GM04503 (cell line): ENCODE measurements at regions not wholly inside any gene's neighbourhood (a gene's known extent, or its start where the extent isn't known, plus 50 kb on each side); places are given as distances from the start of the nearest gene placed in this dataset.

ENCODE experiments used
- DNase-seq: peaks from one replicate; pipeline ENCODE4 v3.0.0-alpha.2; 2012; ENCODE audit warnings: low read depth

DNA sequence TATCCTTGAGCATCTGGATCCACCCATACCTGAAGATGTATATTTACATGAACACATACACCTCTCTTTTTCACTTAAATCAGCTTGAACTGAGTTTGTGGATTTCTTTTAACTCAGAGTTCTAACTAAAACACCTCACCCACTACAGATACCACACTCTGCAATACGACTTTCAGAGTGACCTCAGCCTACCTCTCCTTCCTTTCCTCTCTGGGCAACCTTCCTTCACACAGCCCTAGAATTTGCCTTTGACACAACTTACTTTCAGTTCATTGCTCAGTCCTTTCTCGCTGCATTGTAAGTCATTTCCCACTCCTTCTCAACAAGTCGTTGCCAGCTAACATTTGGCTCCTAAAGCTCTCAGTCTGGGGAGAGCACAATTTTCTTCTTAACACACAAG is 151.9 kb upstream of the IRX3 start:
- no peak for DNase-seq

DNA sequence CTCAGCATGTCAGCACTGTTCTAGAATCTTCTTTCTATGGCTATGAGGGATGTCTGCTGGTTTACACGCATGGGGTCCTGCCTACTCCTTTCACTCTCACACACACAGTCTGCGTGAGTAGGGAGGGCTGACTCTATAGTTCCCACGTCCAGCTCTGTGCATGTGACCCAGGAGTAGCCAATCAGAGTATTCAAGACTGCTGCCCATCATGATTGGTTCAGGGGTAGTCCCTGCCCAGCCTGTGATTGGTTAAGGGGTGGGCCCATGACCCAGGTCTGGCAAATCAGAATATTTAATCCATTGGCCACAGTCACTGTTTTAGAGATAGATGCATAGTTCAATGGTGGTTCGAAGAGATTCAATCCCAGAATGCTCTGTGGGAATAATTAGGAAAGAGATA is 151.3 kb upstream of the IRX3 start:
- DNase-seq, result no peak

DNA sequence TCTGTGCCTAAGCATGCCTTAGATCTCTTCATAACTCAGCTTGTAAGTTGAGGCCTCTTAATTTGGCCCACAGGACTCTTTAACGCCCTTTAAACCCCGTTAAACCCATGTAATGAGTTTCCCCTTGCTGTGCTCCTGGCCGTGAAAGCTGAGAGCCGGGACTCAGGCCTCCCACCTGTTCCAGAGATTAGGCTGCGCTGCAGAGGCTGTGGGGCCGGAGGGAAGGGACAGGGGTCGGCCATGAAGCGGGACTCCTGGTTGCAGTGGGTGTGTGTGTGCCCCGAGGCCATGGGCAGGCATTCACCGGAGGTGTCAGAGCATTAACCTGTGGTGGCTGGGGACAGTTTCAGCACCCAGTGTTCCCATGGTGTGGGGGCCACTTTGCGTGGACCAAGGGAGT is 150.8 kb upstream of the IRX3 start:
- no peak for DNase-seq

DNA sequence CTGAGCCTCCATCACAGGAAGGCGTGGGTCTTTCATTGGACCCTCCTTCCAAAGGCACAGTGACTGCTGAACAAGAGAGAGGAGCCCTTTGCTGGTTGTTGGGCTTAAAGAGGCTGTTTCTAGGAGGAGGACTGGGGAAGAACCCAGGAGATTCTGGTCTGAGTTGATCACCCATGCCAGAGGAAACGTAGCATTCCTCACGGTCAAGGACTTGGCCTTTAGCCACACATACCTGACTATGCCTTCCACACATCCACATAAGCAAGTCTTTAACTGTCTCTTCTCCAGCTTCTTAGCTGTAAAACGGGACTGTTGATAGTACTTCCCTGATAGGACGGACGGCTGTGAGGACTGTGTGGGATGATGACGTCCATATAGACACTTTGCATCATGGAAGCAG is 149.8 kb upstream of the IRX3 start:
- no peak for DNase-seq

DNA sequence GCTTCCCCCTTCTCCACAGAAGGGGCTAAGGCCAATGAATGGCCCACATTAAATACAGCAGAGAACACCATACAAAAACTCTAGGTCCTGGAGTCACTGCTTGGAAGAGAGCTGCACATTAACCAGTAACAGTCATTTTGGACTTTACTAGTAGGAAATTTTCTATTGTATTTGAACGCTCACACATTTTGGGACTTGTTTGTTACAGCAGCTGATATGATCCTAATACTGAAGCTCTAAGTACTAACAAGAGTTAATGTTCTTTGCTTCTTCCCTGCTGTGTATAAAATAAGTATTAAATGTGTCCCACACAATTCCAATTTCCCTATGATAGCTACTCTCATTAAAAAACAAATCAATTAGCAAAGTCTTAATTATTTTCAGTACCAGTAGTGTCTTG is 148.3 kb upstream of the IRX3 start:
- DNase-seq, result no peak

DNA sequence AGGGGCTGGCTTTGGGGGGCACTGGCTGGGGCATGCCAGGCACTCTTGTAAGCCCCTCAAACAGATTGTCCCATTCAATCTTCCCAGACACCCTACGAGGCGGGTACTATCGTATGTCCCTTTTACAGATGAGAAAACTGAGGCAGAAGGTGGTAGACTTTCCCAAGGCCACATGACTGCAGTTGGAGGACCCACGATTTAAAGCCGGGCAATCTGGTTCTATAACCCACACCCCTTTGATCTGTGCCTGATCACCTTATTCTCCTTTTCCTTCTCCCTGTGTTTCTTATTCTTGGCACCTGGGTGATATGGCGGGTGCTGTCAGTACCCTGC is 146.3 kb upstream of the IRX3 start:
- DNase-seq, result no peak

DNA sequence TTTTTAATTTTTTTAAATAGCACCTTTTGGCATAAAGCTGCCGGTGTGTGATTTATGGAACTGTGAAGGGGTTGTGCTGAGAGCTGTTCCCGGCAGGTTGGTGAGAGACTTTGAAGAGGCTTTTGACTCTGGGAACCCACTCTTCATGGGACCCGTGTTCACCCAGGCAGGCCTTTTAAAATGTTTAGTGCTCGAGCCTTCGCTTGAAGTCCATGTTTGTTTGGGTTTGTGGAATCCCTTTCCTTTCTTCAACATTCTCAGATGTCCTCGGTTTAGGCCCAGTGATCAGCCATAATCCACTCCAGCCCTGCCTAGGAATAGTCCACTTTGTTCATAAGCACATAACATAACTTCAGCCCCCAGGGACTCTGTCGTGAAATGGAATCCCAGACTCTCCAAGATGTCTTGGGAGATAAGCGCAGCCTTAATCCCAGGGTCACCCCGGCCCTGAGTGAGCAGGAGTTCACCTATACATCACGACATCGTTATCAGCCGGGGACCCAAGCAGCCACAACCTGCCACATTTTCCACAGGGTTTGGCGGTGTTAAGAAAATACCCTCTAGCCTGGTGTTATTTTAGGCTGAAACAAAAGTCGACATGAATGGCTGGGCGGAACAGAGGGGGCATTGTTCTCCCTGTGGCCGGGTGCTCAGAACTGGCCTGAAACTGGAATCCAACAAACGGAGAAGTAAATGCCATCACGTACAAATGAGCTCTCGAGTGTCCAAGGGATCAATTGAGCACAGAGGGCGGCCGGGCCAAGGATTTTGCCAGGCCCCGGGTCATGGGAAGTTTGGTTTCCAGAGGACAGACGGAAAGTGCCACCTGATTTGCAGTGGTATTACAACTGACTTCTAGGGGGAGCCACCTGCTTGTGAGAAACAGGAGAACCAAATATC is 145.7 kb upstream of the IRX3 start:
- no peak for DNase-seq

DNA sequence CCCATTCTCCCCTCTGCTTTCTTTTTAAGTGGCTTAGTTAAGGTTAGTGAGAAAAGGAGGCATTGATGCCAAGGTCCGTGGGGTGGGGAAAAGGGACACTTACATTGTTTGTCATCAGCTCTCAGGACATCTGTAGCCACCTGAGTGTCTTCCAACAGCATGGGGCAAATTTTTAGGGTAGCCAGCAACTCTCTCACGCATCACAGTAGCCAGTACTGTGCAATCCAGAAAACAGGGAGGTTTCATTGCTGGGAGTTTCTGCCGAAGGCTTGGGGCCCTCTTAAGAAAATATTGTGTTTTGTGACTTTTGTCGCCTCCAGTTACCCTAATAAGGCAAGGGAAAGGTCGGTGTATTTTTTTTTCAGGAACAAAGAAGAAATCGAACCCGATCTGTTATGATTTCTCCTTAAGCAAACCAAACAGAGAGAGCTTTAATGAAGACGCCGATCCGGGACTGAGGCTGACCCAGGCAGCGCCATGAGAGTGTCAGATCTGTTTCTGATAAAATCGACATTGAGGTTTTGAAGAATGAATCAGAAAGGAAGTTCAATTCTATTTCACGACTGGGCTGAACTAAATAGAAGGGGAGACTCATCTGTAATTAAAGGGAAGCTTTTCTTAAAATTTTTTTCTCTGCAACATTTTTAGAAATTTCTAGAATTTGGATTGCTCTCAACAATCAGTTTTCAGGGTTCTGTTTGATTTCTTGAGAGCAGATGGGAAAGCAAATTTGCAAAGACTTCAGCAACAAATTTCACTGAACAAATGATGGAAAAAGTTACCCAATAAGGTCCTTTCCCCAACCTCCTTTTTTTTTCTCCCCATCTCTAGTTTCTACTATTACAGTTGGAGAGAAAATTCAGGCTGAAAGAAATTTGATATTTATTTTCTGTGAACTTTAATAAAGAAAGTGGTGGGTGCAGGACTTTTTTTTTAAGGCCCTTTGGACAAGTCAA is 144.7 kb upstream of the IRX3 start:
- peak; percentile 21 for DNase-seq

DNA sequence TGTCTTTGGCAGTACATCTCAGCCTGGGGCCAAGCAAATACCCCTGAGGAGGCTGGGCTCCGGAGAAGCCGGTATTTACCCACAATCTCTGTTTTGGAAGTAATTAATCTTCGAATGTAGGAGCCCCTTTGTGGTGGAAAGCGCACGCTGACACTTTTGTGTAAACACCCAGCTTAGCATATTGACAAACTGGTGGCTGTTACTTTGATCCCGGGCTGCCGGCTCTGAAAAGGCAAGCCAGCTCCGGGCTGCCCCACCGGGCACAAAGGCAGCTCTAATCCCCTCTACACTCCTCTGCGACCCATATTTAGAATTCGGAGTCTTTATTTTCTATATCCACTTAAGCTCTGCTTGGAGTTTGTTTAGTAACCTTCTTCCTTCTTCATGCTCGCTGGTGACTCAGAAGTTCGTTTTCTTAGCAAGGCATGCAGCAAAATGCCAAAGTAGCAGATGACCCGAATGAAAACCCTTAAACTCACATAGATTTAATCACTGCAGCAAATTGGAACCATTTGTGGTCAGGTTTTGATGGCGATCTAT is 144.0 kb upstream of the IRX3 start:
- DNase-seq, result peak; percentile 64

DNA sequence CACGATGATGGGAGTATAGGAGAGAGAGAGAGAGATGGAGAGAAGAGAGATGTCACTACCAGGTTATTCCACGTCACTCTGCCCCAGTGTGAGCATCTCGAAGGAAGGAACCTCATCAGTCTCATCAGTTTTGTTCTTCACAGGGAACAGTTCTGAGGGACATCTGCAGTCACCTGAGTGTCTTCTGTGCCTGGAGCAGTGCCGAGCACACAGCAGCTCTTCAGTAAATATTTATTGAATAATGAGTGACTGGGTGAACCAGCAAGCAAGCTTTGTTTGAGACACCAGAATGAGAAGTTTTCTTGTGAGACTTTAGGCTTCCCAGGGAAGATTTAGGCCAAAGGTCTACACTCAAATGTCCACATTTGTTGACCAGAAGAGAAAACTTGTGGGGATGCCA is 142.4 kb upstream of the IRX3 start:
- DNase-seq, result no peak

DNA sequence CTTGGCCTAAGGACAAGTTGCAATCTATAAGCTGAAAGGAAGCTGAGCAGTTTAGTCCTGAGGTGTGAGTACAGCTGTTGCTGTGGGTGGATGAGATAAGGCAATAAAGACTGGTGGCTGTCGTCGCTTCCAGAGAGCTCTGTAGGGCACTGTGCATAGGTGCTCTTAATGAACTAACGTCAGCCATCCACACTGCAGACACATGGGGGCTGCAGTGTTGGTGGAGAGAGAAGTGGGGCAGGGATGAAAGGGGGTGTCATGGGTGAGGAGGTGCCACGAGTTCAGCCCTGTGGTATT is 139.9 kb upstream of the IRX3 start:
- no peak for DNase-seq

DNA sequence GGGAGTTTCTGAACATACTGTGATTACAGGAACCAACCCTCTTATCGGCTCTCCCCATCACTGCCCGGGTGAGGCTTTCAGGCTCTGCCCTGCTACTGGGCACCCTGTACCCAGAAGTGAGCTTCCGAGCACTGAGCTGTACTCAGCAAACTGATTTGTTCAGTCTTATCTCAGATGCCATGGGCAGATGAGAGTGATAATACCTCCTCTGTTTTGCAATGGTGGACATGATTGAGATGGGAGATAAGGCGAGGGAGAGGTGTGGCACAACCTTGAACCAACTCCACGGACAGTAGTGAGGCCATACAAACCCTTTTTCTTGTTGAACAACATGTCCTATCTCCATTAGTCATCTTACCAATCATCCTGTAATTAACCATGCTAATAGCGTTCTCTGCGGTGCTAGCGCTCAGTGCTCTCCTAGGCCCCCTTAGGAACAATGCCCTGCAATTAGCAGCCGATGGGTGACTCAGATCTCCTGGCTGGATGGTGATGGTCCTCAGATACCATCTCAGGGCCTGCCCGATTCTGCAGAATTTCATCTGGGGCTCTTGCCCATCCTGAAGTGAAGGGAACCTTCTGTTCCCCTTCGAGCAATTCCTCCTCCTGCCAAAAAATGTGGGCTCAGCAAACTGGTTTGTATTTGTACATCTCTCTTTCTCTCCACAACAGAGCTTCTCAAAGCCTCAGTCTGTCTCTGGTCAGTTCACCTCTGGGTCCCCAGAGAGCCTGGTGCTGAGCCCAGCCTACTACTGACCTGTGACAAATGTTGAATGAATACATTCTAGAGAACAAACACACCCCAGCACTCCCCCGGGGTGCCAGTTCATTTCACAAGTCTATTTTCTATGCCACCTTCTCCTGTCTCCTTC is 139.3 kb upstream of the IRX3 start:
- no peak for DNase-seq

DNA sequence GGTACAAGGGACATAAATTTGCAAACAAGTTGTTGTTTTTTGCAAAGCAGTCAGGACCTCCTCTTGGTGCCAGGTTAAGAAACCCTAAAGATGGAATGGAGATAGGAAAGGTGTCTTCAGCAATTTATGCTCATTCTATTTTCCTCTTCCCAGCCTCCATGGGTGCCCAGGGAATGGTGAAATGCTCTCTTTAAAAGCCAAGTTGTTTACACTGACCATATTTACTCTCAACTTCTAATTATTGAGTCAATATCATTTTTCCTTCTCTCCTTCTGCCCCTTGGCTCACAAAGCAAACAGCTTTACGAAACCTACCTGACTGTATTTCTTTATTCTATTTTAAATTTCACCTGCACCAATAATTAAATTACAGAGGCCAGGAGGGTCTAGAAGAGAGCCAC is 138.5 kb upstream of the IRX3 start:
- DNase-seq, result no peak

DNA sequence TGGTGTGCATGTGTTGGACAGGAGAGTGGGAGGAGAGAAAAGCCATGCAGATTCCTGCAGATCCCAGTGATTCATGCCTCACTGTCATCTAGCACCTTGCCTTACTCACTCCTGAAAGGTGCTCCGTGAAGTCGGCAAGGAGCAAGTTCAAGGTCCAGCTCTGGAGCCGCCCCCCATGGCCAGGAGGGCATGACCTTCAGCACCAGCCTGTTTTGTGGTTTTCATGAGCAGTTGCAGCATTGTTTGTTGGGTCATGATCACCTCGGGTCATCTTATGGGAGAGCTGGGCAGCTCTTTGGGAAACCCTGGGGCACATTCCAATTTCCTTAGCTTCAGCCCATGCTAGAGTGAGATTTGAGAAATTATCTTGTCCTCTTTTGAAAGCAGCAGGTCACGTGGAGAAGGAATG is 137.5 kb upstream of the IRX3 start:
- DNase-seq, result no peak

DNA sequence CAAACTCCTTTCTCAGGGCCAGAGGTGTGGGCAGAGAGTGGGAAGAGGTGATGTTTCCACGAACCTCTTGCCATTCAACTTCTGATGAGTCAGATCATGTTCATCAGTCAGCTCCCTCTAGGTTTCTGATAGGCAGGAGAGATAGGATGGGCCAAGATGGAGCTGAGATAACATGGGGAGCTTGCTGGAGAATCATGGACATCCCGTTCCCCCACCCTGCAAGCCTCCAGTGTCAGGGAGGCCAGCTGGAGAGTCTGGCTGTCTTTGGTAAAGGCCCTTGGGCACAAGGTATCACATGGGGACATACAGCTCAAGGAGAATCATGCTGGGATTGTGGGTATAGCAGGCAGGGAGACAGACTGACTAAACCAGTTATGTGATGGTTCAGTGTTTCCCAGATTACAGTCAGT is 136.0 kb upstream of the IRX3 start:
- no peak for DNase-seq

DNA sequence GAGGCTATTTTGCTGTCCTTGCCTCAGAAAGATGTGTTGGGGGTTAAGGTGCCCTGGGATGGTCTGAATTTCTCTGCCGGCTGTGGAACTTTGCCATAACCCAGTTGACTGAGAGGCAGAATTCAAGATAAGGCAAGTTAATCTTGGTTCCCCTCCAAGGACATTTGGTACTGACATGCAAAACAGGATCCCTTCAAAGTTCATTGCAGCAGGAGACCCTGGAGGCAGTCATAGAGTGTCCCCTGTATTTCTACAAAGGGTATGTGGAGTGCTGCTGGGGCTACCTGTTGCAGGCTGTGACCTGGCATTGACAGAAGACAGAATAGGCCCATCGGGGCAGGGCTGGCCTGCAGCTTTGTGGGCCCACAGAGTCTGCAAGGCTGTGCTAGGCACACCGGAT is 135.6 kb upstream of the IRX3 start:
- DNase-seq, result no peak

DNA sequence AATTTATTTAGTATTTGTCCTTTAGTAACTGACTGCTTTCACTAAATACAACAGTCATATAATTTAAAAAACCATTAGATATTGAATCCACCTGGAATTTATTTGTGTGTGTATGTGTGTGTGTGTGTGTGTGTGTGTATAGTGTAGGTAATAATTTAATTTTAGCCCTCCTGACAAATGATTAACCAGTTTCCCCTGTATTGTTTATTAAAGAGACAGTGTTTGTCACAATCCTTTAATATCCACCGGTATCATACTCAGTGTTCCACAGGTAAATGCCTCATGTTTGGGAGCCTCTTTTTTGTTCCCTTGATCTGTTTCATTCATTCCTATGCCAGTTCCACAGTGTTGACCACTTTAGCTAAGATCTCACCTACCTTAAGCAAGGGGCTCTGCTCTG is 134.6 kb upstream of the IRX3 start:
- DNase-seq, result no peak

DNA sequence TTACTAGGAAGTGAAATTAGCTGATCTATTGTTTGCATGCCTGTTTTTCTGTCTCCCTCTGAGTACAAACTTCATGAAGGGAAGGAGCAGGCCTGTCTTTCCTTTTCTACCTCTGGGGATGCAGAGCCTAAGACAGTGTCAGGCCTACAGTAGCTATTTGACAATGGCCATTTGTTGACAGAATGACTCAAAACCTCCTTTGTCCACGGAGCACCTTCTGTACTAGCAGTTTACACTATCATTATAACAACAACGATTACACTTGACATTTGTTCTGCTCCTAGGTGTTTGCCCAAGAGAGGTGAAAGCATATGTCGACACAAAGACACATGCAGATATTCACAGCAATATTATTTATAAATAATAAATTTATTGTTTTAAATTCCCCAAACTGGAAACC is 132.3 kb upstream of the IRX3 start:
- no peak for DNase-seq

DNA sequence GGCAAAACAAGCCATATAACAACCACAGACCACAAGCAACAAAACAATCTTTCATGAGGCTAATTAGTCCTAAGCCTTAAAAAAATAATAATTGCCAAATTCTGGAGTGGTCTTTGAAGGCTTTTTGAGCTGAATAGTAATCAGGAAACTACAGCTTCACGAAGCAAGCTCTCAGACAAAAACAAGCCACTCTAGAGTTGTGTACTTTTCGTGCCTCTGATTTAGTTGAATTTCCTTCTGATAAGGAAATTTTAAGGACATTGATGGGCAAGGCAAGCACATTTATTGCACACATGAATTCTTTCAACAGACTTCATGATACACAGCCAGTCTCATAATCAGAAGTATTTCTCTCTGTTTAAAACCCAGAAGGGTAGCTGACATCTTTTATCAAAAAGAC is 130.8 kb upstream of the IRX3 start:
- no peak for DNase-seq

DNA sequence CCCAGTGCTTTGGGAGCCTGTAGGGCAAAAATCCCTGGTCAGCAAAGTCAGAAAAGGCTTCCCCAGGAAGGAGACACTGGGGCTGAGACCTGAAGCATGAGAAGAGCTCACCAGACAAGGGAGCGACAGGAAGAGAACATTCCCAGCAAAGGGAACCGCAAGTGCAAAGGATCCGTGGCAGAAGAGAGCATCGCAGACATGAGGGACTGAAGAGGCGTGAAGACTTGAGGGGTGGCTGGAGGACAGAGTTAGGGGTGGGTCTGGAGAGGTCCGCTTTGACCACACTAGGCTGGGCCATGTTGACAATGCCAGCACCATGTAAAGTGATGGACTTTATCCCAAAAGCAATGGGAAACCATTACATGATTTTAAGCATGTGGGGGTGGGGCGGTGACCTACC is 128.1 kb upstream of the IRX3 start:
- DNase-seq, result no peak

DNA sequence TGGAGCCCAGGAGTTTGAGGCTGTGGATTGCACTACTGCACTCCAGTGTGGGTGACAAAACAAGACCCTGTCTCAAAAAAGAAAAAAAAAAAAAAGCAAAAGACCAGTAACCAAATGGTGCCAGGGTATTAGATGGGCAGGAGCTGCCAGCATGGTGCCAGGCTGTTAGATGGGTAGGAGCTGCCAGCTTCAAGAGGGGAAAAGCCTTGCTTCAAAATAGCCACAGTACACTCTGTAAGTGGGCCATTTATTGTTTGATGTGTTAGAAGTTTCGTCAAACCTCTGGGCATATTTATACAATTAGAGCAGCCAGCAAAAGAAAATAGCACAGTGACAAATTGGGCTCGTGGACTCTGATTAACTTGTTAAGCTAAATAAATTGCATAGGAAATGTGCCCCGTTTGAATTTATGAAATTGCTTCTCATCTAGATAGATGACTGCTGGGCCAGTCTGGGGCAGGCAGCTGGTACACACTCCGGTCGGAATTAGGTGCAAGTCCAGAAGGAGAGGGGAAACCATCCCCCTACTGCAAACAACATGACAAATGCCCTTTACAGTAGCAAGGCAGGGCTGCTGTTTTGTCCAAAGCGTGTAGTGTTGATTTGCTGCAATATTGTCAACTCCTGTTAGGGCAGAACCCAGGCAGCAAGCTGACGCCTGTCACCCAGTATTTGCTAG is 126.3 kb upstream of the IRX3 start:
- no peak for DNase-seq

DNA sequence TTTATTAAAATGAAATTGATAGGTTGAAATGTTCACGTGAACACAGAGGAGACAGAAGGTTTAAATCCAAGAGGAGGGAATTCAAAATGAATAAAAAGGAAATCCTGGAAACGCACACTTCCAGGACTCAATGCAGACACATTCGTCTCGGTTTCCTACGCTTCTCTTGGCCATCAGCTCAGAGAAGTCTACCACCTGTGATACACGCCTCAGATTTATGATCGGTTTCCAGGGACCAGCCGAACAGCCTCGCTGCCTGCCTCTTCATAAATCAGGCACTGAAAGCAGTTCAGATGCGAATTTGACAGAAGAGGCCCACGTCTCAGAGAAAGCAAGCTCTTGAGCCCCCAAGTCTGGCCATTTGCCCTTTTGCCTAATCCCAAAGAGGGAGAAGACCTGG is 125.5 kb upstream of the IRX3 start:
- DNase-seq, result no peak
